BLaER1 treated with 17β-estradiol and CSF1 and Interleukin-3, amounts not matched to agents 10 nM and 100 nM (cell line): ENCODE measurements at regions not wholly inside any gene's neighbourhood (a gene's known extent, or its start where the extent isn't known, plus 50 kb on each side); places are given as distances from the start of the nearest gene placed in this dataset.
"Not testable (repeated sequence)": the region's sequence is repeated elsewhere in the genome, so short reads cannot be mapped to it uniquely, and the experiment has no call there.

Experiments used
- H3K27ac ChIP-seq, 11 experiments: shearing (Covaris generic); formaldehyde crosslinking; 2 replicates each; pipeline ENCODE4 v1.8.1; 2022
- H3K27me3 ChIP-seq, 11 experiments: shearing (Covaris generic); formaldehyde crosslinking; 2 replicates each; pipeline ENCODE4 v1.8.1; 2022
- H3K36me3 ChIP-seq, 11 experiments: shearing (Covaris generic); formaldehyde crosslinking; 2 replicates each; pipeline ENCODE4 v1.8.1; 2022
- H3K4me1 ChIP-seq, 10 experiments: shearing (Covaris generic); formaldehyde crosslinking; 2 replicates each; pipeline ENCODE4 v1.8.1; 2022
- H3K4me2 ChIP-seq, 11 experiments: shearing (Covaris generic); formaldehyde crosslinking; 2 replicates each; pipeline ENCODE4 v1.8.1; 2022
- H3K4me3 ChIP-seq, 10 experiments: shearing (Covaris generic); formaldehyde crosslinking; 2 replicates each; pipeline ENCODE4 v1.8.1; 2022
- H3K9ac ChIP-seq, 11 experiments: shearing (Covaris generic); formaldehyde crosslinking; 2 replicates each; pipeline ENCODE4 v1.8.1; 2022
- H3K9me3 ChIP-seq, 11 experiments: shearing (Covaris generic); formaldehyde crosslinking; replicated peaks in 1 of 11; 2 replicates each; pipeline ENCODE4 v1.8.1; 2022
- H4K20me1 ChIP-seq, 11 experiments: shearing (Covaris generic); formaldehyde crosslinking; 2 replicates each; pipeline ENCODE4 v1.8.1; 2022

- H3K27me3 ChIP-seq, H4K20me1 ChIP-seq, H3K4me1 ChIP-seq, H3K36me3 ChIP-seq, H3K27ac ChIP-seq, H3K9me3 ChIP-seq, H3K4me3 ChIP-seq, H3K9ac ChIP-seq: not testable (repeated sequence)
- H3K4me2 ChIP-seq: 0 out of 22 replicates have a peak overlapping the region, but pooled peaks of 2 of the 11 experiments have one; percentile 5 to 25
Measured at GRCh38 chr11:67885574-67885973, 118.3 kb downstream of the UNC93B1 start.

GRCh38 chr11:67884761-67885558 lies 118.9 kb downstream of the UNC93B1 start:
- H3K4me2 ChIP-seq: peak overlapping the region in 4 of 11 experiments; percentile 5 to 25 (median 21); a peak in 1 of 22 replicates
- H3K9ac ChIP-seq, H4K20me1 ChIP-seq, H3K9me3 ChIP-seq, H3K27ac ChIP-seq, H3K36me3 ChIP-seq, H3K4me3 ChIP-seq, H3K4me1 ChIP-seq, H3K27me3 ChIP-seq: not testable (repeated sequence)

- not testable (repeated sequence) for H3K36me3 ChIP-seq, H3K9ac ChIP-seq, H4K20me1 ChIP-seq, H3K27me3 ChIP-seq, H3K4me2 ChIP-seq, H3K27ac ChIP-seq, H3K4me3 ChIP-seq, H3K4me1 ChIP-seq, H3K9me3 ChIP-seq
Measured at GRCh38 chr11:67884073-67884757, 119.7 kb downstream of the UNC93B1 start.

DNA sequence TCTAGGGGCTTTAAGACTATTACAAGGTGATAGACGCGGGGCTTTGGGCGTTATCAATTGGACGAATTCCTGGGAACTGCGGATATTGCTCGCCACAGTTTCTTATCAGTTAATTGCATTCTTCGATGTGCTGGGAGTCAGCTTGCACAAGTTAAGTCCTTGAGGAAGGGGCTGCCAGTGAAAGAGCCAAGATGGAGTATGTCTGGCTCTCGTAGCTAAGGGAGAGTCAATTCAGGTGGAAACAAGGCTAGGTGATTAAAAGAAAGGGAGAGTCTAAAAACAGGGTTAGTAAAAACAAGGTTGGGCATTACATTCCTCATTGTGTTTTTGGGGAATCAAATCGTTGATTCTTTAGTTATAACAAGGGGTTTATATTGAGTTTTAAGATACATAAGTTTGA lies 121.6 kb downstream of the UNC93B1 start:
- not testable (repeated sequence) for H3K9ac ChIP-seq, H4K20me1 ChIP-seq, H3K4me3 ChIP-seq, H3K36me3 ChIP-seq, H3K27ac ChIP-seq, H3K4me2 ChIP-seq, H3K4me1 ChIP-seq, H3K27me3 ChIP-seq, H3K9me3 ChIP-seq

- H3K9me3 ChIP-seq, H3K4me2 ChIP-seq, H3K27me3 ChIP-seq, H3K27ac ChIP-seq, H3K36me3 ChIP-seq, H3K4me1 ChIP-seq, H3K9ac ChIP-seq, H4K20me1 ChIP-seq, H3K4me3 ChIP-seq: not testable (repeated sequence)
Measured at GRCh38 chr11:67881836-67882235, 122.1 kb downstream of the UNC93B1 start.

GRCh38 chr11:67880594-67881196 lies 123.2 kb downstream of the UNC93B1 start:
- H3K9me3 ChIP-seq, H3K4me2 ChIP-seq, H3K4me3 ChIP-seq, H3K4me1 ChIP-seq, H3K36me3 ChIP-seq, H3K27ac ChIP-seq, H3K9ac ChIP-seq, H3K27me3 ChIP-seq, H4K20me1 ChIP-seq: not testable (repeated sequence)

- H3K4me1 ChIP-seq, H4K20me1 ChIP-seq, H3K9ac ChIP-seq, H3K36me3 ChIP-seq, H3K9me3 ChIP-seq, H3K27me3 ChIP-seq, H3K4me2 ChIP-seq, H3K4me3 ChIP-seq, H3K27ac ChIP-seq: not testable (repeated sequence)
Measured at GRCh38 chr11:67878666-67879065, 125.2 kb downstream of the UNC93B1 start.

DNA sequence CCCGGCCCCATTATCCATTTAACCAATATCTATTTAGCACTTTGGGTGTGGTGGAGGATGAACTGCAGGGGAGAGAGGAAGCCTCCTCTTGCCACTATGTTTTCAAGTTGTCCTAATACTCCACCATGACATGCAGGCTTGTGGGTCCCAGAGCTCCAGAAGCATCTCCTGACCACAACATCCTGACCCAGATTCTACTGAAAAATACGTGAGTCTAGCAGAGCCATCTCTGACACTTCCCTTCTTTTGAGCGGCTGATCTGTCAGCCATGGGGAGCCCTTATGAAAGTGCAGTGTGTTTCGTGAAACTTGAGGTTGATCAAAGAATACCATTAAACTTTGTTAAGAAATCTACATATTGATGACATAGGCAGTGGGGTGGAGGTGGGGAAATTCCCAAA lies 126.6 kb downstream of the UNC93B1 start:
- not testable (repeated sequence) for H3K27ac ChIP-seq, H3K36me3 ChIP-seq, H3K4me3 ChIP-seq, H3K9ac ChIP-seq, H3K4me1 ChIP-seq, H3K27me3 ChIP-seq, H4K20me1 ChIP-seq, H3K9me3 ChIP-seq
- 0 out of 22 replicates have a peak overlapping the region, but pooled peaks of 1 of the 11 experiments have one; percentile 9 for H3K4me2 ChIP-seq

- not testable (repeated sequence) for H3K36me3 ChIP-seq, H3K4me2 ChIP-seq, H4K20me1 ChIP-seq, H3K9ac ChIP-seq, H3K27ac ChIP-seq, H3K27me3 ChIP-seq, H3K9me3 ChIP-seq, H3K4me3 ChIP-seq, H3K4me1 ChIP-seq
Measured at GRCh38 chr11:67873223-67873622, 130.7 kb downstream of the UNC93B1 start.

DNA sequence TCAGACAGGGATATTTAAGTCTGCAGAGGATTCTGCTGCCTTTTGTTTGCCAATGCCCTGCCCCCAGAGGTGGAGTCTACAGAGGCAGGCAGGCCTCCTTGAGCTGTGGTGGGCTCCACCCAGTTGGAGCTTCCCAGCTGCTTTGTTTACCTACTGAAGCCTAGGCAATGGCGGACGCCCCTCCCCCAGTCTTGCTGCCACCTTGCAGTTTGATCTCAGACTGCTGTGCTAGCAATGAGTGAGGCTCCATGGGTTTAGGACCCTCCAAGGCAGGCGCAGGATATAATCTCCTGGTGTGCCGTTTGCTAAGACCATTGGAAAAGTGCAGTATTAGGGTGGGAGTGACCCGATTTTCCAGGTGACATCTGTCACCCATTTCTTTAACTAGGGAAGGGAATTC lies 132.7 kb downstream of the UNC93B1 start:
- not testable (repeated sequence) for H3K4me3 ChIP-seq, H3K36me3 ChIP-seq, H3K4me1 ChIP-seq, H3K27me3 ChIP-seq, H4K20me1 ChIP-seq, H3K4me2 ChIP-seq, H3K9me3 ChIP-seq, H3K27ac ChIP-seq, H3K9ac ChIP-seq

DNA sequence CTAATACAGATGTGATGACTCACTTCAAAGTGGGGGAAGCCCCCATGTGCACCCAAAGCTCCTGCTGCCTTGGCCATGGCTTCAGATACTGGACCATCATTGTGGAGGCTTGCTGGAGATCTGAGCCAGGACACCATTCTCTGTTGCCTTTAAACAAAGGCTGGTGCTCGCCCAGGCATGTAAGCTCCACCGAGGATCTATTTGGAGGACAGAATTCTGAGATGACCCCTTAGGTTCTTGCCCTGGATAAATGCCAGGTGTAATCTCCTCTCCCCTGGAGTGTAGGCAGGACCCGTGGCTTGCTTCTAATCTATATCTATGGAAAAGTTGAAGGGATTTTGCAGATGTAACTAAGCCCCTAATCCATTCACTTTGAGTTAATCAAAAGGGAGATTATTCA lies 141.0 kb downstream of the UNC93B1 start:
- H4K20me1 ChIP-seq, H3K9ac ChIP-seq, H3K36me3 ChIP-seq, H3K4me3 ChIP-seq, H3K27ac ChIP-seq, H3K4me2 ChIP-seq, H3K27me3 ChIP-seq, H3K4me1 ChIP-seq, H3K9me3 ChIP-seq: not testable (repeated sequence)

DNA sequence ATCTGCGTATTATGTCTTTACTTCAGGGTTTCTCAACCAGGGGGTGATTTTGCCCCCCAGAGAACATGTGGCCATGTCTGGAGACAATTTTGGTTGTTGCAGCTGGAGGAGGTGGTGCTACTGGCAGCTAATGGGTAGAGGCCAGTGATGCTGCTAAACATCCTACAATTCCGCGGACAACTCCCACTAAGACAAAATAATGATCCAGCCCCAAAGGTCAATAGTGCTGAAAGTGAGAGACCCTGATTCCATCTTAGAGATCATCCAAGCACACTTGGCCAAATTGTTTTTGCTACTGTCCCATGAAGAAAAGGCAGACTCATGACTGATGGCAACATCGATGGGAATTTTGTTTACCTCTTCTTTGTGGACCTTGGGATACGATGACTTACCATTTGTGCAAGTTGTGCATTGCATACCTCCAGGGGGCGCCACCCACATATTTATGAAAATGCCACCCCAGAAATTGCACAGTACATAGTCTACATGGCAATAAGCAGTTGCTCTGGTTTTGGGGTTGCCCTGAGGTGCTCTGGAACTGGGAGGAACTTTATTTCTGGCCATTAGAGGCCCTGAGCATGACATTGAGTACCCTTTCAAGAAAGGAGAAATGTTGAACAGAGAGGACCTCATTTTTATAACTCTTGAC lies 144.3 kb downstream of the UNC93B1 start:
- H3K27ac ChIP-seq, H3K9me3 ChIP-seq, H3K4me3 ChIP-seq, H3K9ac ChIP-seq, H3K4me2 ChIP-seq, H3K27me3 ChIP-seq, H4K20me1 ChIP-seq, H3K36me3 ChIP-seq, H3K4me1 ChIP-seq: not testable (repeated sequence)

- not testable (repeated sequence) for H3K4me3 ChIP-seq, H3K36me3 ChIP-seq, H3K27me3 ChIP-seq, H3K9me3 ChIP-seq, H3K4me1 ChIP-seq, H4K20me1 ChIP-seq, H3K9ac ChIP-seq, H3K27ac ChIP-seq
- peak overlapping the region in 6 of 11 experiments; percentile 7 to 34 (median 28); a peak in 8 of 22 replicates for H3K4me2 ChIP-seq
Measured at GRCh38 chr11:67850747-67851146, 153.2 kb downstream of the UNC93B1 start.

- H4K20me1 ChIP-seq, H3K9ac ChIP-seq, H3K27ac ChIP-seq, H3K36me3 ChIP-seq, H3K4me1 ChIP-seq, H3K9me3 ChIP-seq, H3K4me2 ChIP-seq, H3K27me3 ChIP-seq, H3K4me3 ChIP-seq: not testable (repeated sequence)
Measured at GRCh38 chr11:67849766-67850165, 154.1 kb downstream of the UNC93B1 start.
